ENCODE measurements at regions not wholly inside any gene's neighbourhood (a gene's known extent, or its start where the extent isn't known, plus 50 kb on each side); places are given as distances from the start of the nearest gene placed in this dataset.

- Histone ChIP-seq H3K36me3 (ENCODE audit: insufficient read depth, low read length) (no peaks in the 10 kb centered on the region), H3K9me2 (ENCODE audit: low read depth, low read length) (no peaks in the 10 kb centered on the region), H3K4me1 (ENCODE audit: insufficient read depth, low read length, severe bottlenecking) (no peaks in the 10 kb centered on the region), H3K79me2 (ENCODE audit: insufficient read depth, low read length) (no peaks in the 10 kb centered on the region), H3K27ac (ENCODE audit: low read depth, low read length, poor library complexity, severe bottlenecking) (no peak overlapping the region), H3F3A (ENCODE audit: insufficient read depth, low read length) (no peaks in the 10 kb centered on the region), H3K4me2 (ENCODE audit: low read length) (no peak overlapping the region), H2AFZ (ENCODE audit: low read length) (no peak overlapping the region), H3K4me3 (ENCODE audit: low read depth, low read length, poor library complexity, severe bottlenecking) (no peak overlapping the region), H3K9ac (ENCODE audit: low read length) (no peak overlapping the region), H4K20me1 (ENCODE audit: insufficient read depth, low read length) (no peaks in the 10 kb centered on the region), H3K9me3 (ENCODE audit: low read length) (no peaks in the 10 kb centered on the region), H3K27me3 (ENCODE audit: insufficient read depth, low read length) (no peaks in the 10 kb centered on the region)
- TF ChIP-seq CTCF (IDR thresholded peaks at IDR 0.05; ENCODE audit: low read length) (peak; percentile 82), EZH2 (IDR thresholded peaks at IDR 0.05; ENCODE audit: borderline replicate concordance, low read length) (no peak)
These were observed 337.9 kb downstream of the AACS start for GRCh38 chr12:125402874-125403789.

- Histone ChIP-seq H3F3A (ENCODE audit: insufficient read depth, low read length) (no peaks in the 10 kb centered on the region), H3K4me2 (ENCODE audit: low read length) (no peak overlapping the region), H3K36me3 (ENCODE audit: insufficient read depth, low read length) (no peaks in the 10 kb centered on the region), H3K9me3 (ENCODE audit: low read length) (no peaks in the 10 kb centered on the region), H2AFZ (ENCODE audit: low read length) (no peak overlapping the region), H3K9ac (ENCODE audit: low read length) (no peak overlapping the region), H3K9me2 (ENCODE audit: low read depth, low read length) (no peaks in the 10 kb centered on the region), H4K20me1 (ENCODE audit: insufficient read depth, low read length) (no peaks in the 10 kb centered on the region), H3K27ac (ENCODE audit: low read depth, low read length, poor library complexity, severe bottlenecking) (no peak overlapping the region), H3K4me3 (ENCODE audit: low read depth, low read length, poor library complexity, severe bottlenecking) (no peak overlapping the region), H3K79me2 (ENCODE audit: insufficient read depth, low read length) (no peaks in the 10 kb centered on the region), H3K4me1 (ENCODE audit: insufficient read depth, low read length, severe bottlenecking) (no peaks in the 10 kb centered on the region), H3K27me3 (ENCODE audit: insufficient read depth, low read length) (no peaks in the 10 kb centered on the region)
- TF ChIP-seq EZH2 (IDR thresholded peaks at IDR 0.05; ENCODE audit: borderline replicate concordance, low read length): no peak
- TF ChIP-seq CTCF (IDR thresholded peaks at IDR 0.05; ENCODE audit: low read length): no peak
These were observed 338.6 kb downstream of the AACS start for GRCh38 chr12:125403843-125404242.

- Histone ChIP-seq H3K4me1 (ENCODE audit: insufficient read depth, low read length, severe bottlenecking) (no peaks in the 10 kb centered on the region), H3K79me2 (ENCODE audit: insufficient read depth, low read length) (no peaks in the 10 kb centered on the region), H3F3A (ENCODE audit: insufficient read depth, low read length) (no peaks in the 10 kb centered on the region), H3K36me3 (ENCODE audit: insufficient read depth, low read length) (no peaks in the 10 kb centered on the region), H2AFZ (ENCODE audit: low read length) (no peak overlapping the region), H3K4me3 (ENCODE audit: low read depth, low read length, poor library complexity, severe bottlenecking) (no peak overlapping the region), H3K9me2 (ENCODE audit: low read depth, low read length) (no peaks in the 10 kb centered on the region), H4K20me1 (ENCODE audit: insufficient read depth, low read length) (no peaks in the 10 kb centered on the region), H3K27ac (ENCODE audit: low read depth, low read length, poor library complexity, severe bottlenecking) (no peak overlapping the region), H3K9ac (ENCODE audit: low read length) (no peak overlapping the region), H3K27me3 (ENCODE audit: insufficient read depth, low read length) (no peaks in the 10 kb centered on the region), H3K9me3 (ENCODE audit: low read length) (no peaks in the 10 kb centered on the region), H3K4me2 (ENCODE audit: low read length) (no peak overlapping the region)
- TF ChIP-seq CTCF (IDR thresholded peaks at IDR 0.05; ENCODE audit: low read length) (no peak), EZH2 (IDR thresholded peaks at IDR 0.05; ENCODE audit: borderline replicate concordance, low read length) (no peak)
These were observed 340.9 kb downstream of the AACS start for GRCh38 chr12:125406131-125406530.
